HG03439 (cell line): ENCODE measurements at regions not wholly inside any gene's neighbourhood (a gene's known extent, or its start where the extent isn't known, plus 50 kb on each side); places are given as distances from the start of the nearest gene placed in this dataset.
"Not testable (repeated sequence)": the region's sequence is repeated elsewhere in the genome, so short reads cannot be mapped to it uniquely, and the experiment has no call there.

Source experiments
- ATAC-seq: cut with Tn5 transposase; IDR thresholded peaks from one replicate; pipeline ENCODE4 v1.9.1; 2021; ENCODE audit warnings: mild to moderate bottlenecking, moderate library complexity; ENCODE audit not compliant: unreplicated experiment

GRCh38 chr2:103166456-103167324, 404.9 kb downstream of the TMEM182 start:
- ATAC-seq: no peak

GRCh38 chr2:103167599-103167998, 405.8 kb downstream of the TMEM182 start:
- ATAC-seq: no peak

- no peak for ATAC-seq
These were observed 408.0 kb downstream of the TMEM182 start for GRCh38 chr2:103169861-103170260.

GRCh38 chr2:103172821-103173220, 411.0 kb downstream of the TMEM182 start:
- no peak for ATAC-seq

- no peak for ATAC-seq
These were observed 412.9 kb downstream of the TMEM182 start for GRCh38 chr2:103174711-103175110.

GRCh38 chr2:103176294-103176915, 414.6 kb downstream of the TMEM182 start:
- no peak for ATAC-seq

- no peak for ATAC-seq
These were observed 418.0 kb downstream of the TMEM182 start for GRCh38 chr2:103179798-103180197.

- ATAC-seq: no peak
These were observed 421.2 kb downstream of the TMEM182 start for GRCh38 chr2:103183061-103183460.

- no peak for ATAC-seq
These were observed 435.0 kb downstream of the TMEM182 start for GRCh38 chr2:103196802-103197201.

- not testable (repeated sequence) for ATAC-seq
These were observed 438.9 kb downstream of the TMEM182 start for GRCh38 chr2:103200774-103201173.

GRCh38 chr2:103208916-103209315, 447.1 kb downstream of the TMEM182 start:
- no peak for ATAC-seq

GRCh38 chr2:103213028-103213542, 451.3 kb downstream of the TMEM182 start:
- no peak for ATAC-seq

GRCh38 chr2:103218516-103218915, 456.7 kb downstream of the TMEM182 start:
- ATAC-seq: no peak

GRCh38 chr2:103219398-103219797, 457.6 kb downstream of the TMEM182 start:
- ATAC-seq: no peak

GRCh38 chr2:103222969-103223368, 461.1 kb downstream of the TMEM182 start:
- ATAC-seq: no peak

- ATAC-seq: no peak
These were observed 469.0 kb downstream of the TMEM182 start for GRCh38 chr2:103230796-103231195.

GRCh38 chr2:103232865-103233264, 471.0 kb downstream of the TMEM182 start:
- ATAC-seq: no peak

- no peak for ATAC-seq
These were observed 471.9 kb downstream of the TMEM182 start for GRCh38 chr2:103233691-103234090.

GRCh38 chr2:103235283-103235682, 473.5 kb downstream of the TMEM182 start:
- no peak for ATAC-seq

- ATAC-seq: no peak
These were observed 487.6 kb downstream of the TMEM182 start for GRCh38 chr2:103249462-103249861.

GRCh38 chr2:103252781-103253180, 490.9 kb downstream of the TMEM182 start:
- no peak for ATAC-seq

GRCh38 chr2:103254611-103255010, 492.8 kb downstream of the TMEM182 start:
- no peak for ATAC-seq
